Fibroblast of mammary gland (primary cell): ENCODE measurements at regions not wholly inside any gene's neighbourhood (a gene's known extent, or its start where the extent isn't known, plus 50 kb on each side); places are given as distances from the start of the nearest gene placed in this dataset.

Experiments
- DNase-seq: peaks from one replicate; pipeline ENCODE4 v3.0.0-alpha.2; 2010; ENCODE audit warnings: low read depth
- H3K4me3 ChIP-seq: 2 replicates; pipeline ENCODE4 v1.5.1; 2011; ENCODE audit warnings: low read depth, mild to moderate bottlenecking, low read length, moderate library complexity; ENCODE audit not compliant: control insufficient read depth
- CTCF ChIP-seq: conservative IDR thresholded peaks from 2 replicates; pipeline ENCODE4 v1.5.1; 2011; ENCODE audit warnings: low read depth, low read length, inconsistent platforms; ENCODE audit not compliant: control insufficient read depth, insufficient read depth

- no peak for TF ChIP-seq CTCF
- DNase-seq, result no peak
- H3K4me3 ChIP-seq, result no peak overlapping the region
These were observed 292.0 kb downstream of the NFKBIZ start for GRCh38 chr3:102141096-102141927.

GRCh38 chr3:102141928-102142239, 292.6 kb downstream of the NFKBIZ start:
- no peak for TF ChIP-seq CTCF
- H3K4me3 ChIP-seq, result no peak overlapping the region
- no peak for DNase-seq

GRCh38 chr3:102142379-102143060, 292.3 kb upstream of the ZPLD1 start:
- H3K4me3 ChIP-seq, result no peak overlapping the region
- no peak for TF ChIP-seq CTCF
- DNase-seq, result no peak

GRCh38 chr3:102143536-102143935, 291.3 kb upstream of the ZPLD1 start:
- DNase-seq, result no peak
- no peak for TF ChIP-seq CTCF
- H3K4me3 ChIP-seq, result no peak overlapping the region

- no peak for DNase-seq
- no peak overlapping the region for H3K4me3 ChIP-seq
- TF ChIP-seq CTCF, result no peak
These were observed 290.8 kb upstream of the ZPLD1 start for GRCh38 chr3:102144063-102144462.

- H3K4me3 ChIP-seq, result no peak overlapping the region
- no peak for TF ChIP-seq CTCF
- DNase-seq, result no peak
These were observed 286.0 kb upstream of the ZPLD1 start for GRCh38 chr3:102148598-102149337.
